Nucleus accumbens (tissue), 56 donors: ENCODE measurements at regions not wholly inside any gene's neighbourhood (a gene's known extent, or its start where the extent isn't known, plus 50 kb on each side); places are given as distances from the start of the nearest gene placed in this dataset.
"Not testable (repeated sequence)": the region's sequence is repeated elsewhere in the genome, so short reads cannot be mapped to it uniquely, and the experiment has no call there.

Experiments
- DNase-seq, 56 donors: peaks; one replicate each; lab custom pipeline; 2025; lab: John Stamatoyannopoulos, UW

DNA sequence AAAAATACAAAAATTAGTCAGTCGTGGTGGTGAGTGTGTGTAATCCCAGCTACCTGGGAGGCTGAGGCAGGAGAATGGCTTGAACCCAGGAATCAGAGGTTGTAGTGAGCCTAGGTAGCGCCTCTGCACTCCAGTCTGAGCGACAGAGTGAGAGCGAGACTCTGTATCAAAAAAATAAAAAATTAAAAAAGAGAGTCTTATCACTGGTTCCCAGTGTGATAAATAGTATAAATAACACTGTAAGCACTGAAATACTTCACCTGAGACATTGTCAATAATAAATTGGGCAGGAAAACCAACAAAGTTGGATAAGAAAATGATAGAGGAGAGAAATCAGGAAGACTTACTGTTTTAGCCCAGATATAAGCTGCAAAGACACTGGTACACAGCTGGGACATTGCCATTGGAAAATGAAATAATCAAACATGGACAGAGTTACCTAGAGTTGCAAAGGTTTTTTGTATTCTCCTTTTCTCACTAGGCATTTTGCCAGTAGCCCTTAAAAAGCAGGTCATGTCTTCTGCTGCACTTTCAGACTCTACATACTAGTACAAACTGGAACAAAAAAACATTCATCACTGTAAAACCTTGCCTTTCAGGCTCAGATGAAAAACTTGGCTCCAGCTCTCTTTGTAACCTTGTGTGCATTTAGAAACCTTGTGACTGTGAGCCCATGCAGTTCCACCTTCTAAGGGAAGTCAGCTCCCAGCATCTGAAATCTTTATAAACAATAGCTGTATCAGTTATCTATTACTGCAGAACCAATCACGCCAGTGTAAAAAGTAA is 55.0 kb upstream of the PPP1R2C start:
- no peak for DNase-seq

DNA sequence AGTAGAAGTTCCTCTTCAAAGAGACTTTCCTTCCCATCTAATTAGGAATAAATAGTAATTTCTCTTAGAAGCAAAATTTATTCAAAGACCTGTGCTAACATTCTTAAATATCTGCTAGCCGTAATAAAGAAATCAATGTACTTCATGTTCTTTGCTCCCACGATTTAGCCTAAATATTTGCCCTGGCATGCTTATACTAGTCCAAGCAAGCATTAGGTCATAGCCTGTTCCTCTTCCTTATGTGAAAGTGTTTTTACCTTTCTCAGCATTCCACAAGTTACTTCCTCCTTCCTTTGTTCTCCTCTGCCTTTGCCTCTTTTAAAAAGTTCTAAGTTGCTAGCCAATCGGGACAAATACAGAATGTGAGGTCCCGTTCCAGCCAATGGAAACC is 55.6 kb upstream of the PPP1R2C start:
- DNase-seq, result not testable (repeated sequence)

GRCh38 chrX:42837101-42837726 is 59.3 kb upstream of the PPP1R2C start:
- no peak for DNase-seq

GRCh38 chrX:42837747-42838146 is 59.8 kb upstream of the PPP1R2C start:
- no peak for DNase-seq

- no peak for DNase-seq
These were observed 61.7 kb upstream of the PPP1R2C start for GRCh38 chrX:42839632-42840031.

- no peak for DNase-seq
These were observed 68.8 kb upstream of the PPP1R2C start for GRCh38 chrX:42846741-42847140.

DNA sequence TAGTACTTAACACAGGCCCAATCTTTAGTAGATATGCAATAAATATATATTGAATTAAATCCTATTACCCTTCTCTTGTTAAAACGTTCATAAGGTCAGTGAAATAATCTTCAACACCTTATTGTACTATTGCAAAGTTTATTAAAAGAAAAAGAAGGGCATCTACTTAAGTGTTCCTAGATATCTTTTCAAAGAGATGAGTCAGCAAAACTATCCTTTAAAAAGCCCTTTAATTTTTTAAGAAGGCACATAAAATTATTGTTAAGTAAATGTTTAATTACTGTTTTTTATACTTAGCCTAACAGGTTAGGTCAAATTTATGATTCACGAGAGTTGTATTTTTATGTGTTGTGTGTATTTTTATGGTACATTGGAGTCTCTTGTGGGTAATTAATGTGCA is 77.3 kb upstream of the PPP1R2C start:
- DNase-seq, result no peak

- no peak for DNase-seq
These were observed 79.8 kb upstream of the PPP1R2C start for GRCh38 chrX:42857766-42858165.

GRCh38 chrX:42869011-42869410 is 91.0 kb upstream of the PPP1R2C start:
- no peak for DNase-seq

DNA sequence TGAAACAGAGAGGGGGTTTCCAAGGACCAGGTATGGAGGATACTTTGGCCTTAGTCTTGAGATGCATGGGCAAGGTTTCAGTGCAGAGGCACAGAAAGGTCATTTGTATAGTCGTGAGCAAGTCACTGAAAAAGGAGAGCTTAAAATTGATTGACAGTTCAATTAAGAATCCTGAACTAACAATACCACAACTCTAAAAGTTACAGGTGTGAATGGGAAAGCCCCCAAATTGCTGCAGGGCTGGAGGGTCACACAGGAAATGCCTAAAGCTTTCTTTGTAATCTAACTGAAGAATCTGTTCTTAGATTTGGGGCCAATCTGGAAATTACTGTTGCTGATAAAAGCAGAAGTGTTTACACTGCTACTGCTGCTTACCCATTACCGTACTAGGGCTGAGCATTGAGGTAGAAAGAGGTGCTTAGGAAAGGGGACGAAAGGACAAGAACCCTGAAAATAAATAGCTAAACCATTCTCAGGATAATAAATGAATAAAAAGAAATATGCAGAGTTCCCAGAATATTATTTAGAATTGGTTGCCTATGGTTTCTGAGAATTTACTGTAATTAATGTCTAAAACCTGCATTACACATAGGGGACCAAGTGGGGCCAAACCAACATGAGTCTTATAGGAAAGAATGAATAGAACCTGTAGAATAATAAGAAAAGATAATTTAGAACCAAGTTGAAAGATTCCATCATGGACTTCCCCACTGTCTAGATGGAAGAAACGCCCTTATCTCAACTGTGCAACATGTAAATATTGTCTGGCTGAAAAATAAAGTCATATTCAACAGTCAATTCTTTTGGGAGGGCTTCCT is 91.9 kb upstream of the PPP1R2C start:
- no peak for DNase-seq

GRCh38 chrX:42886519-42886918 is 108.6 kb upstream of the PPP1R2C start:
- no peak for DNase-seq

- DNase-seq, result no peak
These were observed 123.0 kb upstream of the PPP1R2C start for GRCh38 chrX:42900947-42901346.

- DNase-seq, result no peak
These were observed 124.5 kb upstream of the PPP1R2C start for GRCh38 chrX:42902513-42902912.

DNA sequence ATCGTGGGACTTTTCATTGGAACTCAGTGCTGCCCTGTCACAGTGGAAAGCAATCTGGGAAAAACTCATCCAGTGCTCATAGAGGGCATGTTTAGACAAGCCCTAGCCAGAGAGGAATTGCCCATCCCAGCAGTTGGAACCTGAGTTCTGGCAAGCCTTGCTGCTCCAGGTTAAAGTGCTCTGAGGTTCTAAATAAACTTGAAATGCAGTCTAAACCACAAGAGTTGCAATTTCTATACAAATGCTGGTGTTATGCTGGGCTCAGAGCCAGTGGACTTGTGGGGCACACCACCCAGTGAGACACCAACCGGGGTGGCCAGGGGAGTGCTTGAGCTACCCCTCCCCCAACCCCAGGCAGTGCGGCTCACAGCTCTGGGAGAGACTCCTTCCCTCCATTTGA is 142.8 kb upstream of the PPP1R2C start:
- DNase-seq, result no peak

DNA sequence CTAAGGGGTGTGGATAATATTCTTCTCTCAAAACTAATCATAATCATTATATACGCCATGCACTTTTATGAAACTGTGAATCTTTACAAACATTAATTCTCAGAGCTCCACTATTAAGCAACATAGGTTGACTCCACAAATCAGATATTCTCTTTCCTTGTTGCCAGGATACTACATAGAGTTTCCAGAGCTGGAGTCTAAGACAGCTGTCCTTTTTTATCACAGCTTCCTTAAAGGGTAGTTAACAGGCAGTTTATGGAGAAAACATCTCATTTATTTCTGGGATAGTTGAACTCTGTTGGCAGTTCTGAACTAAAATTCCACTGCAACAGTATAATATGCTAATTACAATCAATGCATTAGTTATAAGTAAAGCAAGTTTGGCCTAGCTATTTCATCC is 152.1 kb upstream of the PPP1R2C start:
- DNase-seq, result no peak

DNA sequence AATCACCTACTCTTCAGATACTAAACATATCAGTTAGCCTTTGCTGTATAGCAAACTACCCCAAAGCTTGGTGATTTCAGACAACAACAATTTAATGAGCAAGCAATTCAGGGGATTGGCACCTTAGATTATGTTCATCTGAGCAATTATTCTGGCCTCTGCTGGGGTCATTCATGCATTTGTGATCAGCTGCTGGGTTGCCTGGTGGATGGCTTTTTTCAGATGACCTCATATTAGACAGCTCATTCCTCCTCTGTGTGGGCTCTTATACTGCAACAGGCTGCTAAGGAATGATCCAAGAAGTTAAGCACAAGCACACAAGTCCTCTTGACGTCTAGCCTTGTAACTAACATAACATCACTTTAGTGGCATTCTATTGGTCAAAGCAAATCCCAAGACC is 153.0 kb upstream of the PPP1R2C start:
- no peak for DNase-seq

DNA sequence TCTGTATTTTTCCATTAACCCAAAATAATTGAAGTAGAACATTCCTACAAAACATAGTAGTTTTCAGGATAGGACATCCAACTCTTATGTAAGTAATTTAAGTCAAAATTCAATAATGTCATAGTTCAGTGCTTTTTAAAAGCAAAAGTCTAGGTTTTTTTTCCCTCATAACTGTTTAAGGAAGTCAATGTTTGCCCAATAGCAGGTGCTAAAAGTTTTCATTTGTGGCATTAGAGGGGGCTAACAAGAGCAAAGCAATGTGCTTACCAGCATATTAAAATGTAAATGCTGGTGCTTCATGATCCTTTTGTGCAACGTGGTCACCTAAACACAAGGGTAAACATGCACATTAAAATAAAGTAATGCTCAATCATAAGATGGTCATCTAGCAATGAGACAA is 155.2 kb upstream of the PPP1R2C start:
- DNase-seq, result no peak

DNA sequence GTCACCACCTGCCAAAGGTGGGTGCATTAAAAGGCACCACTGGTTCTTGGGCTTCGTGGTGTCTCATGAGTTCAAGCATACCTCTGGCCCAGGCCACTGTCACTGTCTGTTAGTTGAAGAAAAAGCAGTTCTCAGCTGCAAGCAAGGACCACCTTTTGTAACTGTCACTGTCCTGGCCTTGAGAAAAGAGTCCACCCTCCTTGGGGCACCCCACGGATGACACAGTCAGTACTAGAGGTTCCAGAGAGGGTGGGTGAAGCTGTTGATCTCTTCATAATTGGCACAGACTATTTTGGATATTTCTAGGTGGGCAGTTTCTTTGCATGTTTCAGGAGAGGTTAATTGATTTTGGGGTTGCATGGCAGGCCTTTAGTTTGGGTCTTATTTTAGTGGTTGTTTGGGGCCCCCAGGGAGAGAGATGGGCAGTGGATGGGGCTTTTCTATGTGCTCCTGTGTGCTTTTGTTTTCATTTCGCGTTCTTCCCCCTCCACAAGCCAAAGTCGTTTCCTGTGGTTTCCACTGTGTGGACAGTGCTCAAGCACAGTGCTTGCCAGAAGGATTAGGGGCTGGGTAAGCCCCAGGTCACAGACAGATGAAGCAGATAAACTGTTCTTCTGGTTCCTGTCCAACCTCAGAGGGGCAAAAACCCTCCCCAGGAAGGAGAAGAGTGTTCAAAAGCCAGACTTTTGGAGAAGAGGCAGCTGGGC is 156.2 kb upstream of the PPP1R2C start:
- no peak for DNase-seq

GRCh38 chrX:42941671-42942070 is 163.7 kb upstream of the PPP1R2C start:
- no peak for DNase-seq

- no peak for DNase-seq
These were observed 165.3 kb upstream of the PPP1R2C start for GRCh38 chrX:42943051-42943974.
